ENCODE measurements at regions not wholly inside any gene's neighbourhood (a gene's known extent, or its start where the extent isn't known, plus 50 kb on each side); places are given as distances from the start of the nearest gene placed in this dataset.
"Not testable (repeated sequence)": the region's sequence is repeated elsewhere in the genome, so short reads cannot be mapped to it uniquely, and the experiment has no call there.

DNA sequence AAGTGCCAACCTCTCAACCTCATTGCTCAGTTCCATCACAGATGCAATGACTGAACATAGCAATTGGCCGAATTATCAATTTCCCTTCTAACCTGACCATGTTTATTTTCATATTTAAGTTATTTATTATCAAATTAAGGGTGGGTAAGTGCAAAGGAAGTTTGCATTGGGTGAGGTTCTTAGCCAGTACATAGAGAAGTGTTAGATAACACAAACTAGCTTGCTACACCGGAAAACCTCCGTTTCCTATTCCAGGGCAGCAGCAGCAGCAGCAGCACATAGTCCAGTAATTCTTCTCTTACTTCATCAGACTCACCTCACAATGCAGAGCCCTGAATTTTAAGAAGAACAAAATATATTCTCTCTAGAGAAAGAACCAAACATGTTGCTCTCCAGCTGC, 200.5 kb upstream of the OR4E1 start:
- no peak for DNase-seq

GRCh38 chr14:21868442-21869046, 194.9 kb upstream of the OR4E1 start:
- peak; percentile 41 to 78 for DNase-seq

DNA sequence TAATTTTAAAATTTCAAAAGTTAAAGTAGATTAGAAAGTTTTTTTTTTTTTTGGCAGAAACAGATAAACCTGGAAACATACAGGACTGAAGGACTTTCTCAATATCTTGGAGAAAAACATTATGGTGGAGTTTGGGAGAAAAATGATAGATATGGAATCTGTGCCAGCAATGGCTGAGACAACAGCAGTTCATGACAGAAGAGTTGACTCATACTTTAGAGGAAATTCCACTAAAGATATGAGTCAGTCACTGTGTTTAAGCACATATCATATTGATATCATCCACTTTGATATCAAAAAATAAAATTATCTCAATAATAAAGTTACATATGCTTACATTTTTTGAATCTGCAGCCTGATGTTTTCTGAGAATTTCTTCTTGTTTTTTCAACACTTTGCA, 193.9 kb upstream of the OR4E1 start:
- peak in 1 of 2 experiments; percentile 65 for DNase-seq

DNA sequence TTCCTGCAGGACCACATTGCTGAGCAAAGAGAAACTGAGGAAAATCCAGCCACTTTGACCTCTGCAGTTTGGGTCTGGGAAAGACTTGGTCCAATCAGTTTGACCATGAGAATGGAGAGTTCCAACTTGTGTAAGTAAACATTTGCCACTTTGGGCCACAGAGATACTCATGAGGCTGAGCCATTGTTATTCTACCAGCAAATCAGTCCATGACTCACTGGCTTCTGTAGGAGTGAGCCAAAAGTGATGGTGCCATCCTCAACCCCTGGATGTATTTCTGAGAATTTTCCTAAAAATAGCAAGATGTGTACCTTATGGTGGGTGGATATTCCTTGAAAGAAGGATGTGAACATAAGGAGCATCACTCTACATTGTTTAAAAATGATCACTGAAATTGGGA, 192.9 kb upstream of the OR4E1 start:
- DNase-seq: no peak

- no peak for DNase-seq
Observed at GRCh38 chr14:21863289-21863688, 189.7 kb upstream of the OR4E1 start.

- no peak for DNase-seq
Observed at GRCh38 chr14:21861153-21861552, 187.5 kb upstream of the OR4E1 start.

DNA sequence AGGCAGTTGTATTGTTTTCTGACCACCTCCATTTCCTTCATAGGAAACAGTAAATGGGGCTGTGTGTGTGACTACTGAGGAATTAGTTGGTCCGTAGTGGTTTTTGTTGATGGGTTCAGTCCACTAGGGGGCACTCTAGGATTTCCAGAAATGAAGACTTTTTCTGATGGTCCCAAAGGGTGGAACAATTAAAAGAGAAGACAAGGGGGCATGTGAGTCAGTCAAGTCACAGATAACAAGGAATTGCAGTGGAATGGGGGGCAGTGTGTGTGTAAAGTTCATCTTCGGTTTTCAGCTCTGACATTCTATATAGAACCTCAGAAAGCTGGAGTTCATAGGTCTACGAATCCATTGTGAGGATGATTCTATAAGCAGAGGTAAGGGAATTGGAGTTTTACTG, 186.6 kb upstream of the OR4E1 start:
- peak; percentile 5 to 41 for DNase-seq

DNA sequence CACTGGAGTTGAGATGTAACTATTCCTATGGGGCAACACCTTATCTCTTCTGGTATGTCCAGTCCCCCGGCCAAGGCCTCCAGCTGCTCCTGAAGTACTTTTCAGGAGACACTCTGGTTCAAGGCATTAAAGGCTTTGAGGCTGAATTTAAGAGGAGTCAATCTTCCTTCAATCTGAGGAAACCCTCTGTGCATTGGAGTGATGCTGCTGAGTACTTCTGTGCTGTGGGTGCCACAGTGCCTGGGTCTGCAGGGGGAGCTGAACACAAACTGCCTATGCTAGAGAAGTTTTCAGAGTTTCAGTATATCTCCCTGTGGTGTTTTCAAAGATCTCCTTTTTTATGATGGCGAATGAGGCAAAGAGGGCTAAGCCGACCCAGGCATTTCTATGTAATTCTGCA, 179.2 kb upstream of the OR4E1 start:
- no peak for DNase-seq

DNA sequence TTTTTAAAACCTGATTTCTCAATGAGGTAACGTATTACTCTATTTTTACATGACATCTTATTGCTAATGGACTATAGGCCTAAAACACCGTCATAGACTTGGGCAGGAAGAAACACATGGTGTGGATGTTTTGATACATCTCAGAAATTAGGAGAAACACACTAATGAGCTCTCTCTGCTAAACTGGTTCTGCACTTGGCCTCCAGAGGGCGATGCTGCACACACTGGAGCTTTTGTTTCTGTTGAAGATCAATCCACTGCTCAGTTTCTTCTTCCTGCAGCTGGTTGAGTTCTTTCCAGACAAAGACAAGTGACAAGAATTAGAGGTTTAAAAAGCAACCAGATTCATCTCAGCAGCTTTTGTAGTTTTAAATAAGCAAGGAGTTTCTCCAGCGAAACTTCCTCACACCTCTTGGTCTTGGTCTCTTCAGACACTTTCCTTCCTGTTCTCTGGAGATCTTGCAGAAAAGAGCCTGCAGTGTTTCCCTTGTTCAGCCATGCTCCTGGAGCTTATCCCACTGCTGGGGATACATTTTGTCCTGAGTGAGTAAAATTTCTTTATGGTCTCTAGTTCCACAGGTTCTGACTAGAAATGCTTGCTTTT, 178.5 kb upstream of the OR4E1 start:
- DNase-seq: peak in 1 of 2 experiments; percentile 29

GRCh38 chr14:21846902-21847301, 173.3 kb upstream of the OR4E1 start:
- not testable (repeated sequence) for DNase-seq

- peak in 1 of 2 experiments; percentile 44 for DNase-seq
Observed at GRCh38 chr14:21846227-21846885, 172.7 kb upstream of the OR4E1 start.

- DNase-seq: peak in 1 of 2 experiments; percentile 19
Observed at GRCh38 chr14:21840765-21841164, 167.1 kb upstream of the OR4E1 start.

DNA sequence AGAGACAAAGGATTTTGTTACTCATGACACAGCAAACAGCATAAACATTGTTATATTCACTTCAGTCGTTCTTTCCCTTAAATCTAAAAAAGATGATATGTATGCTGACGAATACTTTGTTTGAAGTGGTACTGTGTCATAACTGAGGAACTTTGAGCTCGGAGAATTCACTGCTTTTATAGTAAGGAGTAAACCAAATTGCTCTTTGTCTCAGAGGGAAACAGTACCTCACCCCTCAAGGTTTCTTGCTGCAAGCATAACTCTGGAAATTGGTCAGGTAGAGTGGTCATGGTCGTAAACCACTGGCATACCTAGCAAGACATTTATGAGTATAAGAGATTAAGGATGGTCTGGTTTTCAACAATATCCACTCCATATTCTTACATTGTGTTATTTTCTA, 160.2 kb upstream of the OR4E1 start:
- no peak for DNase-seq

DNA sequence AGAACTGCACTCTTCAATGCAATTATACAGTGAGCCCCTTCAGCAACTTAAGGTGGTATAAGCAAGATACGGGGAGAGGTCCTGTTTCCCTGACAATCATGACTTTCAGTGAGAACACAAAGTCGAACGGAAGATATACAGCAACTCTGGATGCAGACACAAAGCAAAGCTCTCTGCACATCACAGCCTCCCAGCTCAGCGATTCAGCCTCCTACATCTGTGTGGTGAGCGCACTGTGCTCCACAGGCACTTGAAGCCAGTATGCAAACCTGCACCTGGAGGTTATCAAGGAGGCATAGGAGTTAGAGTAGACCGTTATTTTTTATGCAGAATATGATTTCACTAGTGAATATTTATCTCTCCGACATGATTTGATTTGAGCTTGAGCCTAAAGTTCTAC, 152.2 kb upstream of the OR4E1 start:
- no peak for DNase-seq

DNA sequence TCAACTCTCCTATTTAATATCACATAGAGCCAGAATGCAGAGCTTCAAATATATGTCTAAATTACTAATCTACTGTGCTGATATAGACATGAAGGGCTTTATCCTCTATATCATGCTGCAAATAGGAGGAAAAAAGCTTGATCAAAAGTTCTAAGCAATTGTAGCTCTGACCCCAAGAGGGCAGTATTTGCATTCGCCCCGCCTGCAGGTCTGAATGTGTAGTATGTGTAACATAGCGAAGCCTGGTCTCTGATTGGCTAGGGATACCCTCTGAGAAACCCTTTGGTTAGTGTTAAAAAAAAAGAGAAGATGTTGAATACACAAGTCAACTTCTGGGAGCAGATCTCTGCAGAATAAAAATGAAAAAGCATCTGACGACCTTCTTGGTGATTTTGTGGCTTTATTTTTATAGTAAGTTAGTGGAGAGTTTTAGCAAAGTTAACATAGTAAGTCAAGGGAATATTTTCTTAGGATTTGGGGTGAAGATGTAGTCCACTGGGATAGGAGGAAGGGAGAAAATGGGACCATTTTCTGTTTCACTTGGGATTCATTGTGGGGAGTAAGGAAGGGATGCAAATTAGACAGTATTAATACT, 151.6 kb upstream of the OR4E1 start:
- DNase-seq: peak; percentile 3 to 66

DNA sequence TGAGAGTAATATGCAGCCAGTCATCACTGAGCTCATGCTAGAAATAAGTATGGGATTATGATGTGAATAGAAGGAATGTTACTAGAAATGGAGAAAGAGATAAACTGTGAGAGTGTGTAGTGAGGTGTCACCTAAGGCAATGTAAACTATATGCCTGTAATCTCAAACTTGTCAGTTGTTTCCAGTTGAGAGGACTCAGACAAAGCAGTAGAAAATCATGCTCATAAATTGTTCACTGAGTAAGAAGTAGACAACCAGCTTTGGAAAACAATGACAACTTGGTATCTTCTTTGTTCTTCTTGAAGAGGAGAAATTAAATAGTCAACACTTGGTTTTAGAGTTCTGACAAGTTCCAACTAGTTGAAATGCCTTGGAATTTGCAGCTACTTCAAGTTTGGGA, 148.5 kb upstream of the OR4E1 start:
- no peak for DNase-seq

DNA sequence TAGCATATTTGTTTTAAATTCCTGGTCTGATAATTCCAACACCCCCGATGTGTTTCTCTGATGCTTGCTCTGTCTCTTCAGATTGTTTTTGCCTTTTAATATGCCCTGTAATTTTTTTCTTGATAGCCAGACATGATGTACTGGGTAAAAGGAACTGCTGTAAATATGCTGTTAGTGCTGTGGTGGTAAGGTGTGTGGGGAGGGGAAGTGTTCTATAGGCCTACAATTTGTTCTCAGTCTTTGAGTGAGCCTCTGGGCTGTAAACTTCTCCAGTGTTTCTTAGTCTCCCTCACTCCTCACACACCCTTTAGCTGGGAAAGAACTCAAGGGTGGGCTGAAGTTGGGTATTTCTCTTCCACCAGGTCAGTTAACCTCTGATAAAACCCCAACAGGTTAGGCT, 147.0 kb upstream of the OR4E1 start:
- no peak for DNase-seq

DNA sequence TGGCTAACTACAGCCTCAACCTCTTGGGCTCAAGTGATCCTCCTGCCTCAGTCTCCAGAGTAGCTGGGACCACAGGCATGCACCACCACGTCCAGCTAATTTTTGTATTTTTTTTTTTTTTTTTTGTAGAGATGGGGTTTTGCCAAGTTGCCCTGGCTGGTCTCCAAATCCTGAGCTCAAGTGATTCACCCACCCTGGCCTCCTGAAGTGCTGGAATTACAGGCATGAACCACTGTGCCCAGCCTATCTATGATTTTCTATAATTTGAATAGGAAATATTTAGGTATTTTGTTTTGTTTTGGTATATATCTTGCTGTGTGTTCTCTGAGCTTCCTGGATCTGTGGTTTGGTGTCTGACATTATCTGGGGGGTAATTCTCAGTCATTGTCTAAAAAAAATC, 146.3 kb upstream of the OR4E1 start:
- not testable (repeated sequence) for DNase-seq

DNA sequence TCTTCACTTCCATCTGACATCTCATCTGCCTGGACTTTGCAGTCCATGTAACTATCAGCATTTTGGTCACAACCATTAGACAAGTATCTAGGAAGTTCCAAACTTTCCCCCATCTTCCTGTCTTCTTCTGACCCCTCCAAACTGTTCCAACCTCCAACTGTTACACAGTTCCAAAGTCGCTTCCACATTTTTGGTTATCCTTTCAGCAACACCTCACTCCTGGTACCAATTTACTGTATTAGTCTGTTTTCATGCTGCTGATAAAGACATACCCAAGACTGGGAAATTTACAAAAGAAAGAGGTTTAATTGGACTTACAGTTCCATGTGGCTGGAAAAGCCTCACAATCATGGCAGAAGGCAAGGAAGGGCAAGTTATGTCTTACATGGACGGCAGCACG, 143.4 kb upstream of the OR4E1 start:
- not testable (repeated sequence) for DNase-seq

GRCh38 chr14:21807975-21808374, 134.4 kb upstream of the OR4E1 start:
- no peak for DNase-seq

GRCh38 chr14:21804981-21805380, 131.4 kb upstream of the OR4E1 start:
- no peak for DNase-seq

DNA sequence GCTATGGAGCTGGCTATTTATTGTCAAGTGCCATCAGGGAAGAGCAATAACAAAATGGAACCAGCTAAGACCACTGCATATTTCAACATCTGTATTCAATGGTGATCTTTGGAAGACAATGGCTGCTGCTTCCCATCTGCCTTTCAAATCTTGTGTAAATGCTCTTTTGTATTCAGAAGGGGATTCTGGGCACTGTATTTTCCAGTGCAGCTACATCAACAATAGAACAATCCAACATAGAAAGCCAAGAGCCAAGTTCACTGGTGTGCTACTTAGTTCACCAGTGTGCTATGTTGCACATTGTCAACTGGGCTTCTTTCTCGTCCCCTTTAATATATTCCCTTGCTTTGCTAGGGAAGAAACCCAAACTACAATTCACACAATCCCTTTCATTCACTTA, 128.8 kb upstream of the OR4E1 start:
- DNase-seq: no peak

- DNase-seq: no peak
Observed at GRCh38 chr14:21796916-21797315, 123.3 kb upstream of the OR4E1 start.

- no peak for DNase-seq
Observed at GRCh38 chr14:21795456-21795855, 121.8 kb upstream of the OR4E1 start.
